Urinary bladder (tissue), 3 donors: ENCODE measurements at regions not wholly inside any gene's neighbourhood (a gene's known extent, or its start where the extent isn't known, plus 50 kb on each side); places are given as distances from the start of the nearest gene placed in this dataset.
"Not testable (repeated sequence)": the region's sequence is repeated elsewhere in the genome, so short reads cannot be mapped to it uniquely, and the experiment has no call there.

Source experiments
- DNase-seq: peaks from one replicate; pipeline ENCODE4 v3.0.0-alpha.2; 2015; ENCODE audit errors: extremely low spot score
- H3K27ac ChIP-seq: one replicate; pipeline ENCODE4 v1.5.1; 2013; ENCODE audit warnings: low read depth, mild to moderate bottlenecking, moderate library complexity
- H3K36me3 ChIP-seq: one replicate; pipeline ENCODE4 v1.6.1; 2013; ENCODE audit warnings: mild to moderate bottlenecking, moderate library complexity; ENCODE audit not compliant: insufficient read depth
- H3K4me1 ChIP-seq: one replicate; pipeline ENCODE4 v1.6.1; 2013; ENCODE audit warnings: mild to moderate bottlenecking, moderate library complexity; ENCODE audit not compliant: insufficient read depth
- H3K4me3 ChIP-seq: one replicate; pipeline ENCODE4 v1.5.1; 2013; ENCODE audit warnings: low read depth, low read length
- WGBS: extraction: QIAGEN DNeasy Blood & Tissue Kit; methylation state at CpG from one replicate; pipeline ENCODE4 v1.1.7; 2013; 5-methylcytosine and 5-hydroxymethylcytosine counted together
- donor health status: healthy with polysubstance abuse.
- donor health status: healthy.

DNA sequence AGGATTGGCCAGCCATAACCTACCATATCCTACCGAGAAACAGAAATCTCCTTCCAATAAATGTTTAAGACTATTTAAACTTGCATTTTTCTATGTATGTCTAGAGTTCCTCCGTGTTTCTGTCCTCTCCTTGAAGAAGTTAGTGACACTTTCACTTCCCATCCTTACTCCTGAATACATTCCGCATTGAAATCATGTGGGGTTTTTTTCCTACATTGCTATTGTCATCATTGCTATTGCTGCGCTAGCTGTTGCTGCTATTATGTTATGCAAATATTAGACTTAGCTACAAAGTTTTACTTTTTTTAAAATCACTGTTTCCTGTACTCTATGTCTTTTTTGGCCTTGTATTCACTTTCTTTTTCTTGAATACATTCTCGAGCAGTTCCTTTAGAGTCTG lies 83.3 kb upstream of the NEK6 start:
- H3K4me3 ChIP-seq = no peak overlapping the region
- H3K27ac ChIP-seq = no peak overlapping the region
- 77% methylated on average over 5 of the region's 5 CpGs for WGBS
- no peak for DNase-seq
- H3K4me1 ChIP-seq = no peaks in the 10 kb centered on the region
- no peaks in the 10 kb centered on the region for H3K36me3 ChIP-seq

DNA sequence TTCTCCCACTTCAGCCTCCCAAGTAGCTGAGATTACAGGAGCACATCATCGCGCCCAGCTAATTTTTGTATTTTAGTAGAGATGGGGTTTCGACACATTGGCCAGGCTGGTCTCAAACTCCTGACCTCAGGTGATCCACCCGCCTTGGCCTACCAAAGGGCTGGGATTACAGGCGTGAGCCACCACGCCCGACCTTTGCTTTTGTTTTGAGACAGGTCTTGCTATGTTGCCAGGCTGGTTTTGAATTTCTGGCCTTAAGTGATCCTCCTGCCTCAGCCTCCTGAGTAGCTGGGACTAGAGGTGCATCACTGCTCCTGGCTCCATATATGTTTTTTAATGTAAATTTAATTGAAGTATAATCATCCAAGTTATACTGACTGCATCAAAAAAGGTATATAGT lies 80.2 kb upstream of the NEK6 start:
- not testable (repeated sequence) for H3K4me3 ChIP-seq
- WGBS = 96% methylated on average over 7 of the region's 7 CpGs

DNA sequence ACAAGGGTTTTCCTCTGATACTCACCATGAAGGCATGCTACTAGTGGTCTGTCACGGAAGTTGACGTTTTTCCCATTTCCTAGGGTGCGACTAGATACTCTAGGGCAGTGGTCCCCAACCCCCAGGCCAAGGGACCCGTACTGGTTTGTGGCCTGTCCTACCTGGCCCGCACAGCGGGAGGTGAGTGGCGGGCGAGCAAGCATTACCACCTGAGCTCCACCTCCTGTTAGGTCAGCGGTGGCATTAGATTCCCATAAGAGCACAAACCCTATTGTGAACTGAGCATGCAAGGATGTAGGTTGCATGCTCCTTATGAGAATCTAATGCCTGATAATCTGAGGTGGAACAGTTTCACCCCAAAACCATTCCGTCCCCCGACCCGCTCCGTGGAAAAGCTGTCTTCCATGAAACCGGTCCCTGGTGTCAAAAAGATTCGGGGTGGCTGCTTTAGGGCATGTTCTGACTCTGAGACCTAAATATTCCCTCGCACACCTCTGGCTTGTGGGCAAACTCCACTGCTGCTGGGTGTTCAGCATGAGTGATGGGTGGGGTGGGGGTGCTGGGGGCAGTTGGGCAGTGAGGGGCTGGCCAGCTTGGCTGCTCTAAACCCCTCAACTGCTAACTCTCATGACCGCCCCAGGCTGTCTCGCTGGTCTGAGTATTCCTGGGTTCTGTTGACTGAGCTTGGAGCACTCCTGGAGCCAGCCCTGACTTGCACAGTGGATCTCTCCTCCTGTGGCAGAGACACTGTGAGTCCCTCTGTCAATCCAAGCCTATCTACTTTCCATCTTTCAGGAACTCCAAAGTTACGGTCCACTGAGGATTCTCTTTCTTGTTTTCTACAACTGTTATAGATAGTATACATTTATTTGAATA lies 78.3 kb upstream of the NEK6 start:
- 88% methylated on average over 19 of the region's 19 CpGs for WGBS

More for the DNA sequence above, 80.2 kb upstream of the NEK6 start:
- H3K36me3 ChIP-seq, H3K4me1 ChIP-seq, H3K27ac ChIP-seq, DNase-seq: not testable (repeated sequence)

DNA sequence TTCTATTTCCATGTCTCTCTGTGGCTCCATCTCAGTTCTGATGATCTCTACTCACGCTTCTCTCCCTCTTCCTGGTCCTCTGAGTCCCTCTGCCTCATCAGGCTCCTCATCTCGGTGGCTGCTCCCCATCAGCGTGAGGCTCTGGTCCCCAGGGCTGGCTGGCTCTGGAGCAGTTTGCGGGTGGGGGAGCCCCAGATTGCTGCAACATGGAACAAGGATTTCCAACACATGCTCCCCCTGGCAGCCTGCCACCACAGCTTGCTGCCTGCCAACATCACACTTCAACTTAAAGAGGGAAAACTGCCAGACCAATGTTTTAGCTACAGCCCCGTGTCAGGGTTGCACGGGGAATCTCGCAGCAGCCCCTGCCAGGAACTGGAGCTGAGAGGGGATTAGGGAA lies 77.2 kb upstream of the NEK6 start:
- Histone ChIP-seq H3K4me3 (no peak overlapping the region), H3K27ac (no peak overlapping the region), H3K36me3 (no peaks in the 10 kb centered on the region), H3K4me1 (no peaks in the 10 kb centered on the region)
- 15% methylated on average over 7 of the region's 7 CpGs for WGBS
- DNase-seq = no peak

More for the DNA sequence above, 78.3 kb upstream of the NEK6 start:
- no peak for DNase-seq
- Histone ChIP-seq H3K27ac (no peak overlapping the region), H3K4me1 (no peaks in the 10 kb centered on the region), H3K4me3 (no peak overlapping the region), H3K36me3 (no peaks in the 10 kb centered on the region)

DNA sequence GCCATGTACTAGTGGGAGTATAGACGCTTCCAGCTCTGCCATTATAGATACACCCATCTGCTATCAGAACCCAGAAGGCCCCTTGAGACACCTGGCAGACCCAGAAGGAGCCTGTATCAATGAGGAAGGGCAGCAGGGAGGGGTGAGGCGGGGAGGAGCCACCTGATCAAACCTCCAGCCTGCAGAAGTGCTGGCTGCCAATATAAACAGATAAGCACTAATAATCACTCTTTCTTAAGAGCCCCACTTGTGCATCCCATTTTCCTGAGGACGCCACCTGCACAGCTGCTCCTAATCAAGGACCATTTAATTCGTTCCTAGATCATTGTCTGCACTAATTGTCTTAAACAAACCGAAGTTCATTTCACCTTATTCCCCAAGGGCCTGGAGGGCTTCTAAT lies 75.0 kb upstream of the NEK6 start:
- DNase-seq = no peak
- Histone ChIP-seq H3K4me1 (no peaks in the 10 kb centered on the region), H3K36me3 (no peaks in the 10 kb centered on the region), H3K4me3 (no peak overlapping the region), H3K27ac (no peak overlapping the region)
- 74% methylated on average over 5 of the region's 5 CpGs for WGBS

DNA sequence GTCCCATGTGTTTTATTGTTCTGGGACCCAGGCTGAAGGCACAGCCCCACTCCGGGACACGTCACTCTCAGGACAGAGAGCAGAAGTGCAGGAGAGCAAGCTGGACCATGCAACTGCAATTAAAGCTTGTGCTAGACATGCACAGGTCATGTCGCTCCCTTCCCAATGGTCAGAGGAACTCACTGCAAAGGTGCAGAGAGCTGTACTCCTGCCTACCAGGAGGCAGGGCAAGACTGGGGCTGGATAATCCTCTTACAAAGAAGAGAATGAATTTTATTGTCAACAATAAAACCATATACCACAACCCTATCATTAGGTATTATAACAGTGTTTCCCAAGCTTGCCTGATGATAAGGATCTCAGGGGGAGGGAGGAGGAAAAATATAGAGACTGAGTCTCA lies 74.0 kb upstream of the NEK6 start:
- H3K27ac ChIP-seq = no peak overlapping the region
- no peak overlapping the region for H3K4me3 ChIP-seq
- no peak for DNase-seq
- no peaks in the 10 kb centered on the region for H3K36me3 ChIP-seq
- H3K4me1 ChIP-seq = no peaks in the 10 kb centered on the region
- 82% methylated on average over 3 of the region's 3 CpGs for WGBS

DNA sequence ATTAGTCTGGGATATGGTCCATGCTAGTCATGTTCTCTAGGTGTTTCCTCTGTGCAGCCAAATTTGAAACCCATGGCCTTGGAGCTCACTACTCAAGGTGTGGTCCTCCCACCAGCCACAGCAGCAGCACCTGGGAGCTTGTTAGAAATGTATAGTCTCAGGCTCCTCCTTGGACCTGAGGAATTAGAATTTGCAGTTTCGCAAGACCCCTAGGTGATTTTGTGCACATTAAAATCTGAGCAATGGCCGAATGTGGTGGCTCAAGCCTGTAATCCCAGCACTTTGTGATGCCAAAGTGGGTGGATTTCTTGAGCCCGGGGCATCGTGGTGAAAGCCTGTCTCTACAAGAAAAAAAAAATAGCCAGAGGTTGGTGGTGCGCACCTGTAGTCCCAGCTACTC lies 72.3 kb upstream of the NEK6 start:
- DNase-seq = no peak
- H3K4me1 ChIP-seq = no peaks in the 10 kb centered on the region
- H3K27ac ChIP-seq = no peak overlapping the region
- H3K4me3 ChIP-seq = no peak overlapping the region
- no peaks in the 10 kb centered on the region for H3K36me3 ChIP-seq
- WGBS = 85% methylated on average over 5 of the region's 5 CpGs

DNA sequence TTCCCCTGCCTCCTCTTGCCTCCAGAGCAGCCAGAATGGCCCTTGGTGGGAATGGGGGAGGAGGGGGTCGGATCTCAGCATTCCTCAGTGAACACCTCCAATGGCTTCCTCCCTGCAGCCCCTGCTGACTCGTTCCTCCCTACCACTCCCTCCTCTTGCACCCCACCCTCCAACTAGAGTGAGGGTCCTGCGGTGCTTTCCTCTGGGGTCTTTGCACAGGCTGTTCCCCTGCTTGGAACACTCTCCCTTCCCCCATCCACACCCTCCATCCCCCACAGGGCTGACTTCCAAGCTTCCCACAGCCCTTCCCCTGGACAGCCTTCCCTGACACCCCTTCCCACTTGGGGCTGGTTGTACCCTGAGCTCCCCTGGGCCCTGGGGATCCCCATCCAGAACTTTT lies 70.4 kb upstream of the NEK6 start:
- Histone ChIP-seq H3K4me1 (no peaks in the 10 kb centered on the region), H3K4me3 (no peak overlapping the region), H3K27ac (no peak overlapping the region), H3K36me3 (no peaks in the 10 kb centered on the region)
- DNase-seq = no peak
- 62% methylated on average over 3 of the region's 3 CpGs for WGBS

DNA sequence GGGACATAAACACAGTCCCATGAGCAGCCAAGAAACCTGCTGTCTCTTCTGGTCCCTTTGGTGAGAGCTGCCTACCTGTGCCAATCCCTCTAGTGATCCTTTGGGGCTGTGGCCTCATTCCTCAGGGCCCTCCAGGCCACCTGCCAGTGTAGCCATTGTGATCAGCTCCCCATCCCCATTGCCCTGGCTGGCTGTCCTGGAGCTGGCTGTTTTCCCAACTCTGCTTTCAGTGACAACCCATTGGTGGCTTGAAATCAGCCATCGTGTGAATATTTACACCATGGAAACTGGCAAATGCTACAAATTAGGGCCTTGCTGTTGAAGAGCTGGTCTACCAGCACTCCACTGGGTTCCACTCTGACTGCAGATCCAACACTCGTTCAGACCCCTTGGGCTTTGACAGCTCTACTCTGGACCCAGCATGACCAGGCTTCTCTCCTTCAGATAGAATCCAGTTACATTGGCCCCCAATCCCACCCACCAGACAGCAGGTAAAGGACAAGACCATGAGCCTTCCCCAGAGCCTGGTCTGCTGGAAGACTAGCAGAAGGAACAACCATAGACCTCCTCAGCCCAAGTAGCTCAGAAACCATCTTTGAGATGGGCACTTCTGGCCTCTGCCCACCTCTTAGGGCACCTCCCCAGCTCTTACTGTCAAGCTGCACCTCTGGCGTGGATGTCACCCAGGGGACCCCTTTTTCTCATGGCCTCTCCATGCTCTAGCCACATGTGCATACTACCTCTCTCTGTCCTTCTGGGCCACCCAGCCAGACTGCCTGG lies 69.2 kb upstream of the NEK6 start:
- H3K36me3 ChIP-seq = no peaks in the 10 kb centered on the region
- H3K27ac ChIP-seq = no peak overlapping the region
- no peaks in the 10 kb centered on the region for H3K4me1 ChIP-seq
- H3K4me3 ChIP-seq = no peak overlapping the region
- no peak for DNase-seq
- WGBS = 74% methylated on average over 3 of the region's 3 CpGs

DNA sequence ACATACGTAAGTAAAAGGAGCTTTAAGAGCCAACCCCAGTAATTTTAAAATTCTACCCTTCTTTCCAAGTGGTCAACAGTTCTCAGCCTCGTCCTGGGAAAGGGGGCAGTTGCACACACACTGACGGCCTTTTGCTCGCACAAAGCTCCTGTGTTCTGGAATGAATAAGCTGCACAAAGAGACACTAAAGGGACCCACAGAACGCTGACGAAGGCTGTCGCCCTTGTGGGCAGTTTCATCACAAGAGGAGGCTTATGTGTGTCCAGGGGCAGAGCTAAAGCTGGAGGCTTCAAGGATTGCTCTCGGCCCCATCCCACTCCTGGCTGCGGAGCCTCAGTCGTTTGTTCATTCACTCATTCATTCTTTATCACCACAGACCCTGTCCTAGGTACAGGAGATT lies 67.0 kb upstream of the NEK6 start:
- WGBS = 71% methylated on average over 10 of the region's 10 CpGs
- Histone ChIP-seq H3K4me1 (no peaks in the 10 kb centered on the region), H3K36me3 (no peaks in the 10 kb centered on the region), H3K27ac (no peak overlapping the region), H3K4me3 (no peak overlapping the region)
- no peak for DNase-seq

DNA sequence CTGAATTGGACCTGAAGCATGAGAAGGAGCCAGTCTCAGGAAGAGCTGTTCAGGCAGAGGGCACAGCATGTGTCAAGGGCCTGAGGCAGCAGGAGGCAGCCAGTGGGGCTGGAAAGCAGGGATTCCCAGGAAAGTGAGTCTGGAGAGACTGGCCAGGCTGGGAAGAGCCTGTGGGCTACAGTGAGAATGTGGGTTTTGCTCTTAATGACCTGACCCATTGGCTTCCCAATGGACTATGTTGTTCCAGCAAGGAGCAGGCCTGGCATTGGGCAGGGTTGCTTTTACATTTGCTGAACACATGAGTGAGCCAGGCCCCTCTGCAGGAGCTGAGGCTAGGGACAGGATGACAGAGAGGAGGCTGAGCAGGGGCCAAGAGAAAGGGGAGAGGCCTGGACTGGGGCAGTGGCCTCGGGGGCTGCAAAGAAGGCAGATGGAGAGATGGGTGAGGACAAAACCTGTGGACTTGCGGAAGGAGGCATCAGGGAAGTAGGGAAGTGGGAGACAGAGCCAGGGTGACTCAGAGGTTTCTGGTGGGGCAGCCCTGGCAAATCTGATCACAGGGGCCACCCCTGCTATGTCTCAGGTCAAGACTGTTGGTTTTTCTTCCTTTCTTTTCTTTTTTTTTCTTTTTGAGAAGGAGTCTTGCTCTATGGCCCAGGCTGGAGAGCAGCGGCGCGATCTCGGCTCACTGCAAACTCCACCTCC lies 65.9 kb upstream of the NEK6 start:
- WGBS = 94% methylated on average over 6 of the region's 6 CpGs
- H3K36me3 ChIP-seq = no peaks in the 10 kb centered on the region

DNA sequence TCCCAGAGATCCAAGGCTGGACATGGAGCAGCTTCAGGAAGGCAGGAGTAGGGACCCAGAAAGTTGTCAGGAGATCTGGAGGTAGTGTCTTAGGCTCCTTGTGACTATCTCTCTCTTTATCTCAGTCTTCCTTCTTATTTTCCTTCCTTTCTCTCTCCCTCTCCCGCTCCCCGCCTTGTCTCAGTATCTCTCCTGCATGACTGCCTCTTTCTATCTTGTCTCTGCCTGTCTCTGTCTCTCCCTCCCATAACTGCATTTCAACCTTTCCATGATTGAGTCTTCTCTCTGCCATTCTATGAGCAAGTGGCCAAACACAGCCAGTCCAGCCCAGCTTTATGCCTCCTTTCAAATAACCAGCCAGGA lies 61.0 kb upstream of the NEK6 start:
- WGBS = 95% methylated on average over 2 of the region's 2 CpGs
- H3K36me3 ChIP-seq = no peaks in the 10 kb centered on the region
- no peaks in the 10 kb centered on the region for H3K4me1 ChIP-seq
- no peak overlapping the region for H3K27ac ChIP-seq
- H3K4me3 ChIP-seq = no peak overlapping the region
- DNase-seq = no peak

More for the DNA sequence above, 65.9 kb upstream of the NEK6 start:
- no peaks in the 10 kb centered on the region for H3K4me1 ChIP-seq
- no peak for DNase-seq
- no peak overlapping the region for H3K4me3 ChIP-seq
- no peak overlapping the region for H3K27ac ChIP-seq

DNA sequence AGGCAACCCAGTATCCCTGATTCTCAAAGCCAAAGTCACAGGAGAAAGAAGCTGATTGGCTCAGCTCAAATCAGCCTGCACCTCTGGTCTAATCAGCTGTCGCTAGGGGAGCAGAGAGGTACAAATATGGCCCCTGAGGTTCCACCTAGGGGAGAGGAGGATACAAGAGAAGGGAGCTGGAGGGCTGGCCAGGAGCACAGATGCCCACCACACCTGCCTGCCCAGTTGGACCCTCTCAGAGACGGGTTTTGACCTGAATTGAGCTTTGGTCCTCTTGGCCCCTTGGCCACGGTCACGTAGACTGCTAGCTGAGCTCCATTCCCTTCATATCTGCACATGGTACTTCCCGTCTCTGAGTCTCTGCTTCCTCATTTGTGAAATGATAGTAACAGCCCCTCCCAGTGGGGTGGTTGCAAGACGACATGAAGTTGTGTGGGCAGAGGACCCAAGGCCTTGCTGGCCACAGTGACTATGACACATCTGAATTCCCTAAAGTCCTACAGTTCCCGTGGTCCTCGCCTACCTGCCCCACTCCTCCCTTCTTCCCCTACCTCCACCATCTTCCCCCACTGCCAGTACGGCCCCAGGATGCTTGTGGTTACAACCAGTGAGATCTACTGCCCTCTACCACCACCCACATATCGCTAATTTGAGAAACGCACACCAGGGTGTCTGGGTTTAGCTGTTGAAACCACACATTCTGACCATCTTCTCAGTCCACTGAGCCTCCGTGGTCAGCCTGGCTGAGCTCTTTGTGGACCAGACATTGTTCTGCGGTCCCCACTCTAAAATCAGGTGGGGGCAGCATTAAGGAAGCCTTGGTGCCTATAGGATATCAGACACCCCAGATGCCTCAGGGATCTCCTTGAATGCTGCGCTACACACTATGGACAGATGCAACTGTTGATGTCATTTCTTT lies 60.3 kb upstream of the NEK6 start:
- H3K4me1 ChIP-seq = no peaks in the 10 kb centered on the region
- no peaks in the 10 kb centered on the region for H3K36me3 ChIP-seq
- WGBS = 81% methylated on average over 14 of the region's 14 CpGs
- H3K4me3 ChIP-seq = no peak overlapping the region
- no peak for DNase-seq
- H3K27ac ChIP-seq = no peak overlapping the region
